ENCODE measurements at regions not wholly inside any gene's neighbourhood (a gene's known extent, or its start where the extent isn't known, plus 50 kb on each side); places are given as distances from the start of the nearest gene placed in this dataset.

DNA sequence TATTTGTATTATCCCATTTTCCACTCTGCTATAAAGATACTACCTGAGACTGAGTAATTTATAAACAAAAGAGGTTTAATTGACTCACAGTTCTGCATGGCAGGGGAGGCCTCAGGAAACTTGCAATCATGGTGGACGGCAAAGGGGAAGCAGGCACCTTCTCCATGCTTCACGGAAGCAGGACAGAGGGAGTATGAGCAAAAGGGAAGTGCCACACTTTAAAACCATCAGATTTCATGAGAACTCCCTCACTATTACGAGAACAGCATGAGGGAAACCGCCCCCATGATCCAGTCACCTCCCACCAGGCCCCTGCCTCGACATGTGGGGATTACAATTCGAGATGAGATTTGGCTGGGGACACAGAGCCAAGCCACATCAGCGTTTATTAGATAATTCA, 172.8 kb downstream of the NR2F2 start:
- H3K4ac ChIP-seq (ENCODE audit: low read depth, low read length), result no peak overlapping the region
- H4K5ac ChIP-seq (ENCODE audit: low read depth, low read length), result no peak overlapping the region
- DNase-seq (no peak), ATAC-seq (ENCODE audit: low read depth) (no peak)
- no peak overlapping the region for H2BK5ac ChIP-seq (ENCODE audit: low read depth, low read length, poor library complexity, severe bottlenecking)
- no peak overlapping the region for H3K18ac ChIP-seq (ENCODE audit: low read depth, low read length)
- H3K36me3 ChIP-seq (ENCODE audit: control insufficient read depth, insufficient read depth, low read length), result no peaks in the 10 kb centered on the region
- 17% methylated on average over 1 of the region's 7 CpGs; no CpG with 5 or more reads in 1 of the 2 experiments for WGBS, 2 experiments (ENCODE audit: extremely low coverage in 2 of 2, insufficient read length in 1 of 2)
- H4K8ac ChIP-seq (ENCODE audit: low read depth in 2 of 2, low read length in 2 of 2), result no peak overlapping the region
- no peak overlapping the region for H3K27ac ChIP-seq (ENCODE audit: insufficient read depth, low read length)
- H2AFZ ChIP-seq (replicated peaks; ENCODE audit: low read length, poor library complexity), result no peak overlapping the region
- no peak overlapping the region for H2BK20ac ChIP-seq (ENCODE audit: low read depth, low read length)
- H3K9me3 ChIP-seq (ENCODE audit: control insufficient read depth, insufficient read depth, low read length), result no peaks in the 10 kb centered on the region
- intact Hi-C loops (cut with micrococcal nuclease) (no loop called here), in situ Hi-C loops (cut with MboI; ENCODE audit: low sequenced_read_pairs) (no loop called here), dilution Hi-C loops (cut with HindIII; ENCODE audit: low sequenced_read_pairs, unreplicated experiment) (no loop called here)
- H3K4me3 ChIP-seq (ENCODE audit: insufficient read depth, low read depth, low read length), result no peak overlapping the region
- H2BK120ac ChIP-seq (ENCODE audit: low read depth, low read length), result no peak overlapping the region
- H3K9me1 ChIP-seq (ENCODE audit: insufficient read depth, low read length), result no peaks in the 10 kb centered on the region
- H3K14ac ChIP-seq (replicated peaks; ENCODE audit: low read depth, low read length), result no peak overlapping the region
- H3K79me1 ChIP-seq (ENCODE audit: low read depth in 1 of 2, low read length in 2 of 2), result no peaks in the 10 kb centered on the region
- no peak overlapping the region for H2AK5ac ChIP-seq (ENCODE audit: low read depth, low read length)
- H3K4me2 ChIP-seq (ENCODE audit: low read depth, low read length), result no peak overlapping the region
- H2BK15ac ChIP-seq (ENCODE audit: low read depth, low read length), result no peak overlapping the region
- no peak overlapping the region for H3K56ac ChIP-seq (ENCODE audit: extremely low read depth, insufficient read depth, low read length)
- no peaks in the 10 kb centered on the region for H4K20me1 ChIP-seq (ENCODE audit: insufficient read depth, low read length)
- no peaks in the 10 kb centered on the region for H3K4me1 ChIP-seq (ENCODE audit: control insufficient read depth, insufficient read depth, low read length)
- no peak overlapping the region for H4K91ac ChIP-seq (ENCODE audit: insufficient read depth, low read depth, low read length)
- H3K27me3 ChIP-seq (ENCODE audit: control insufficient read depth, insufficient read depth, low read length), result no peaks in the 10 kb centered on the region
- ChIA-PET CTCF (no interaction called here), POLR2A (ENCODE audit: unreplicated experiment) (no interaction called here)
- TF ChIP-seq RFX5 (IDR thresholded peaks at IDR 0.05; ENCODE audit: low read depth, low read length) (no peak), MAZ (IDR thresholded peaks at IDR 0.05; ENCODE audit: borderline replicate concordance, low read depth, low read length) (no peak), MAFK (IDR thresholded peaks at IDR 0.05; ENCODE audit: low read depth, low read length) (no peak), FOS (IDR thresholded peaks at IDR 0.05; ENCODE audit: low read depth, low read length) (no peak), CEBPB (IDR thresholded peaks at IDR 0.05; ENCODE audit: low read depth, low read length) (no peak), RAD21 (IDR thresholded peaks at IDR 0.05; ENCODE audit: low read length) (no peak), SMC3 (IDR thresholded peaks at IDR 0.05; ENCODE audit: low read depth, low read length) (no peak), POLR2A (IDR thresholded peaks at IDR 0.05; ENCODE audit: low read depth, low read length) (no peak), RCOR1 (IDR thresholded peaks at IDR 0.05; ENCODE audit: insufficient replicate concordance, low read length) (no peak), MXI1 (IDR thresholded peaks at IDR 0.05; ENCODE audit: borderline replicate concordance, low read depth, low read length) (no peak), BHLHE40 (IDR thresholded peaks at IDR 0.05; ENCODE audit: low read depth, low read length) (no peak), NFE2L2 (IDR thresholded peaks at IDR 0.05; ENCODE audit: low read depth, low read length) (no peak), CHD1 (IDR thresholded peaks at IDR 0.05; ENCODE audit: low read depth, low read length) (no peak)
- TF ChIP-seq, protein P1, sequence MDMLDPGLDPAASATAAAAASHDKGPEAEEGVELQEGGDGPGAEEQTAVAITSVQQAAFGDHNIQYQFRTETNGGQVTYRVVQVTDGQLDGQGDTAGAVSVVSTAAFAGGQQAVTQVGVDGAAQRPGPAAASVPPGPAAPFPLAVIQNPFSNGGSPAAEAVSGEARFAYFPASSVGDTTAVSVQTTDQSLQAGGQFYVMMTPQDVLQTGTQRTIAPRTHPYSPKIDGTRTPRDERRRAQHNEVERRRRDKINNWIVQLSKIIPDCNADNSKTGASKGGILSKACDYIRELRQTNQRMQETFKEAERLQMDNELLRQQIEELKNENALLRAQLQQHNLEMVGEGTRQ (IDR thresholded peaks at IDR 0.05; ENCODE audit: low read depth, low read length), result no peak
- TF ChIP-seq, protein P2, sequence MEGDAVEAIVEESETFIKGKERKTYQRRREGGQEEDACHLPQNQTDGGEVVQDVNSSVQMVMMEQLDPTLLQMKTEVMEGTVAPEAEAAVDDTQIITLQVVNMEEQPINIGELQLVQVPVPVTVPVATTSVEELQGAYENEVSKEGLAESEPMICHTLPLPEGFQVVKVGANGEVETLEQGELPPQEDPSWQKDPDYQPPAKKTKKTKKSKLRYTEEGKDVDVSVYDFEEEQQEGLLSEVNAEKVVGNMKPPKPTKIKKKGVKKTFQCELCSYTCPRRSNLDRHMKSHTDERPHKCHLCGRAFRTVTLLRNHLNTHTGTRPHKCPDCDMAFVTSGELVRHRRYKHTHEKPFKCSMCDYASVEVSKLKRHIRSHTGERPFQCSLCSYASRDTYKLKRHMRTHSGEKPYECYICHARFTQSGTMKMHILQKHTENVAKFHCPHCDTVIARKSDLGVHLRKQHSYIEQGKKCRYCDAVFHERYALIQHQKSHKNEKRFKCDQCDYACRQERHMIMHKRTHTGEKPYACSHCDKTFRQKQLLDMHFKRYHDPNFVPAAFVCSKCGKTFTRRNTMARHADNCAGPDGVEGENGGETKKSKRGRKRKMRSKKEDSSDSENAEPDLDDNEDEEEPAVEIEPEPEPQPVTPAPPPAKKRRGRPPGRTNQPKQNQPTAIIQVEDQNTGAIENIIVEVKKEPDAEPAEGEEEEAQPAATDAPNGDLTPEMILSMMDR (conservative IDR thresholded peaks at IDR 0.05; ENCODE audit: low read depth, low read length), result no peak
- TF ChIP-seq, protein P3, sequence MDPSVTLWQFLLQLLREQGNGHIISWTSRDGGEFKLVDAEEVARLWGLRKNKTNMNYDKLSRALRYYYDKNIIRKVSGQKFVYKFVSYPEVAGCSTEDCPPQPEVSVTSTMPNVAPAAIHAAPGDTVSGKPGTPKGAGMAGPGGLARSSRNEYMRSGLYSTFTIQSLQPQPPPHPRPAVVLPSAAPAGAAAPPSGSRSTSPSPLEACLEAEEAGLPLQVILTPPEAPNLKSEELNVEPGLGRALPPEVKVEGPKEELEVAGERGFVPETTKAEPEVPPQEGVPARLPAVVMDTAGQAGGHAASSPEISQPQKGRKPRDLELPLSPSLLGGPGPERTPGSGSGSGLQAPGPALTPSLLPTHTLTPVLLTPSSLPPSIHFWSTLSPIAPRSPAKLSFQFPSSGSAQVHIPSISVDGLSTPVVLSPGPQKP (IDR thresholded peaks at IDR 0.05; ENCODE audit: borderline replicate concordance, low read depth, low read length), result no peak
- no peak overlapping the region for H3K23ac ChIP-seq (ENCODE audit: low read depth, low read length)
- H2AK9ac ChIP-seq (replicated peaks; ENCODE audit: low read depth, low read length, poor library complexity), result no peak overlapping the region
- no peak overlapping the region for H3K9ac ChIP-seq (ENCODE audit: low read depth, low read length)
- no TSS peak for BruUV-seq (replicated peaks)

Measured in IMR-90 (cell line).